ENCODE measurements at regions not wholly inside any gene's neighbourhood (a gene's known extent, or its start where the extent isn't known, plus 50 kb on each side); places are given as distances from the start of the nearest gene placed in this dataset.

GRCh38 chr12:28851781-28852180 is 297.3 kb upstream of the FAR2 start (continued):
- TF ChIP-seq ZBTB48 (tag by site-specific recombination; IDR thresholded peaks at IDR 0.05) (no peak), ZNF324 (tag by site-specific recombination; IDR thresholded peaks at IDR 0.05) (no peak)
- TF ChIP-seq, protein P1, sequence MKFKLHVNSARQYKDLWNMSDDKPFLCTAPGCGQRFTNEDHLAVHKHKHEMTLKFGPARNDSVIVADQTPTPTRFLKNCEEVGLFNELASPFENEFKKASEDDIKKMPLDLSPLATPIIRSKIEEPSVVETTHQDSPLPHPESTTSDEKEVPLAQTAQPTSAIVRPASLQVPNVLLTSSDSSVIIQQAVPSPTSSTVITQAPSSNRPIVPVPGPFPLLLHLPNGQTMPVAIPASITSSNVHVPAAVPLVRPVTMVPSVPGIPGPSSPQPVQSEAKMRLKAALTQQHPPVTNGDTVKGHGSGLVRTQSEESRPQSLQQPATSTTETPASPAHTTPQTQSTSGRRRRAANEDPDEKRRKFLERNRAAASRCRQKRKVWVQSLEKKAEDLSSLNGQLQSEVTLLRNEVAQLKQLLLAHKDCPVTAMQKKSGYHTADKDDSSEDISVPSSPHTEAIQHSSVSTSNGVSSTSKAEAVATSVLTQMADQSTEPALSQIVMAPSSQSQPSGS (tag by site-specific recombination; IDR thresholded peaks at IDR 0.05; ENCODE audit: low read depth): no peak

- H3K4me1 ChIP-seq (ENCODE audit: control insufficient read depth, insufficient read depth, low read length): peaks cover 7% of the 10 kb centered on the region
- CTCF ChIA-PET: no interaction called here
- no peaks in the 10 kb centered on the region for H3K9me3 ChIP-seq (ENCODE audit: control insufficient read depth, insufficient read depth, low read depth, low read length)
- no peak overlapping the region for H3K4me3 ChIP-seq (ENCODE audit: low read depth, low read length)
- POLR2A ChIA-PET: no interaction called here
- TF ChIP-seq GFI1B (tag by site-specific recombination; IDR thresholded peaks at IDR 0.05) (no peak), ZNF561 (tag by site-specific recombination; IDR thresholded peaks at IDR 0.05; ENCODE audit: borderline replicate concordance) (no peak)
- H3K36me3 ChIP-seq (ENCODE audit: control insufficient read depth in 2 of 2, insufficient read depth in 1 of 2, low read length in 2 of 2): no peaks in the 10 kb centered on the region
- H3K27ac ChIP-seq (ENCODE audit: extremely low read depth, low read depth, low read length): no peak overlapping the region
Observed at GRCh38 chr12:28855761-28856310, 293.2 kb upstream of the FAR2 start.

DNA sequence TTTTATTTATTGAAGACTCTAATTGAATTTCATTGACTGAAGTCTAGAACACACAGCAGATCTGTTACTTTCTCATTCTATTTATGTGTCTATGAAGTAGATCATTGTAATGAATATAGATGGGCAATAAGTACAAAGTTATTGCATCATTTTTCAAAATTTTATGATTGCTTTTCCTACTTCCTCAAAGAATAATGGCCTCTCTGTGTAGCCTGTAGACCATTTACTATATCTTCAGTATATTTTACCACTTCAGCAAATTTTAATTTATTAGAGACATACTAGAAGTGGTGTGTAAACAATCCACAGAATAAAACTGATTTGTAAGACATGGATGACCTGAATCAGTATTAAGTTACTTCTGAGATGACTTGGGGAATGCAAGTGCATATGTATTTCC is 291.7 kb upstream of the FAR2 start:
- Histone ChIP-seq H3K27ac (ENCODE audit: extremely low read depth, low read depth, low read length) (no peak overlapping the region), H3K4me1 (ENCODE audit: control insufficient read depth, insufficient read depth, low read length) (peaks cover 7% of the 10 kb centered on the region), H3K9me3 (ENCODE audit: control insufficient read depth, insufficient read depth, low read depth, low read length) (no peaks in the 10 kb centered on the region), H3K4me3 (ENCODE audit: low read depth, low read length) (no peak overlapping the region), H3K36me3 (ENCODE audit: control insufficient read depth in 2 of 2, insufficient read depth in 1 of 2, low read length in 2 of 2) (no peaks in the 10 kb centered on the region)
- POLR2A ChIA-PET: no interaction called here
- TF ChIP-seq ZBTB20 (tag by site-specific recombination; IDR thresholded peaks at IDR 0.05) (no peak), ZNF654 (tag by site-specific recombination; IDR thresholded peaks at IDR 0.05; ENCODE audit: low read depth) (no peak), RBAK (tag by site-specific recombination; IDR thresholded peaks at IDR 0.05) (no peak), ZNF660 (tag by site-specific recombination; IDR thresholded peaks at IDR 0.05) (no peak)
- CTCF ChIA-PET: interaction anchor here (0.6 to 0.7 kb wide), 2 partner anchors 16 to 1046 kb away, joined by 3 to 4 read pairs; no protein-coding TSS in a partner anchor

GRCh38 chr12:28859551-28859950 is 289.5 kb upstream of the FAR2 start:
- peaks cover 7% of the 10 kb centered on the region for H3K4me1 ChIP-seq (ENCODE audit: control insufficient read depth, insufficient read depth, low read length)
- no peak overlapping the region for H3K4me3 ChIP-seq (ENCODE audit: low read depth, low read length)
- H3K27ac ChIP-seq (ENCODE audit: extremely low read depth, low read depth, low read length): no peak overlapping the region
- ChIA-PET CTCF (no interaction called here), POLR2A (no interaction called here)
- H3K36me3 ChIP-seq (ENCODE audit: control insufficient read depth in 2 of 2, insufficient read depth in 1 of 2, low read length in 2 of 2): no peaks in the 10 kb centered on the region
- H3K9me3 ChIP-seq (ENCODE audit: control insufficient read depth, insufficient read depth, low read depth, low read length): no peaks in the 10 kb centered on the region
- no peak for TF ChIP-seq ZNF266 (tag by site-specific recombination; IDR thresholded peaks at IDR 0.05; ENCODE audit: low read depth)
- no peak for TF ChIP-seq ZNF112 (tag by site-specific recombination; IDR thresholded peaks at IDR 0.05)
- no peak for TF ChIP-seq ZNF292 (tag by site-specific recombination; IDR thresholded peaks at IDR 0.05; ENCODE audit: borderline replicate concordance, low read depth)
- TF ChIP-seq, protein P1 (tag by site-specific recombination; IDR thresholded peaks at IDR 0.05; ENCODE audit: low read depth): no peak
- no peak for TF ChIP-seq INSM2 (tag by site-specific recombination; IDR thresholded peaks at IDR 0.05)
- TF ChIP-seq HOXA7 (CRISPR knock-in tag; IDR thresholded peaks at IDR 0.05; ENCODE audit: borderline replicate concordance): no peak
- TF ChIP-seq ZNF174 (tag by site-specific recombination; IDR thresholded peaks at IDR 0.05): no peak
- no peak for TF ChIP-seq BCL11B (tag by site-specific recombination; IDR thresholded peaks at IDR 0.05; ENCODE audit: low read depth)
- TF ChIP-seq SP3 (tag by site-specific recombination; IDR thresholded peaks at IDR 0.05): no peak
- no peak for TF ChIP-seq GLIS2 (tag by site-specific recombination; IDR thresholded peaks at IDR 0.05)
- no peak for TF ChIP-seq ZNF548 (tag by site-specific recombination; IDR thresholded peaks at IDR 0.05)
- TF ChIP-seq ZNF843 (tag by site-specific recombination; IDR thresholded peaks at IDR 0.05): no peak
- no peak for TF ChIP-seq ZNF280C (tag by site-specific recombination; IDR thresholded peaks at IDR 0.05)
- TF ChIP-seq MZF1 (tag by site-specific recombination; IDR thresholded peaks at IDR 0.05; ENCODE audit: borderline replicate concordance): no peak
- TF ChIP-seq ZSCAN23 (tag by site-specific recombination; IDR thresholded peaks at IDR 0.05): no peak
- no peak for TF ChIP-seq ZNF585B (tag by site-specific recombination; IDR thresholded peaks at IDR 0.05)
- TF ChIP-seq ZNF16 (tag by site-specific recombination; IDR thresholded peaks at IDR 0.05; ENCODE audit: low read depth): no peak

All from HEK293 (cell line).